ENCODE measurements at regions not wholly inside any gene's neighbourhood (a gene's known extent, or its start where the extent isn't known, plus 50 kb on each side); places are given as distances from the start of the nearest gene placed in this dataset. TPM values are rescaled to one million over a fixed set of nuclear protein-coding genes. Genes with fewer than 3 reads are reported as not detected.

- Histone ChIP-seq H3K36me3 (ENCODE audit: control insufficient read depth in 3 of 3, insufficient read depth in 3 of 3, low read length in 3 of 3) (no peaks in the 10 kb centered on the region), H3K4me3 (ENCODE audit: low read length in 3 of 3) (no peak overlapping the region), H3K27me3 (ENCODE audit: control insufficient read depth in 3 of 3, insufficient read depth in 3 of 3, low read length in 3 of 3) (no peaks in the 10 kb centered on the region), H3K4me1 (ENCODE audit: control insufficient read depth in 3 of 3, insufficient read depth in 3 of 3, low read length in 3 of 3) (peaks cover 0 to 15% (median 3%) of the 10 kb centered on the region in 3 donors), H3K9ac (ENCODE audit: low read depth in 1 of 3, low read length in 3 of 3) (no peak overlapping the region), H3K9me3 (ENCODE audit: control insufficient read depth in 3 of 3, low read length in 3 of 3) (no peaks in the 10 kb centered on the region), H3K27ac (ENCODE audit: low read depth, low read length) (no peak overlapping the region)
Measured at GRCh38 chr1:91617285-91617765, 116.7 kb downstream of the CDC7 start.

- no peaks in the 10 kb centered on the region for H3K36me3 ChIP-seq (ENCODE audit: control insufficient read depth in 3 of 3, insufficient read depth in 3 of 3, low read length in 3 of 3)
- H3K4me1 ChIP-seq (ENCODE audit: control insufficient read depth in 3 of 3, insufficient read depth in 3 of 3, low read length in 3 of 3) = peaks cover 6 to 21% (median 9%) of the 10 kb centered on the region in 3 donors
- H3K9me3 ChIP-seq (ENCODE audit: control insufficient read depth in 3 of 3, low read length in 3 of 3) = no peaks in the 10 kb centered on the region
- H3K27ac ChIP-seq (ENCODE audit: low read depth, low read length) = no peak overlapping the region
- no peak overlapping the region for H3K4me3 ChIP-seq (ENCODE audit: low read length in 3 of 3)
- H3K9ac ChIP-seq (ENCODE audit: low read depth in 1 of 3, low read length in 3 of 3) = no peak overlapping the region
- no peaks in the 10 kb centered on the region for H3K27me3 ChIP-seq (ENCODE audit: control insufficient read depth in 3 of 3, insufficient read depth in 3 of 3, low read length in 3 of 3)
Measured at GRCh38 chr1:91619881-91620280, 119.2 kb downstream of the CDC7 start.

GRCh38 chr1:91621360-91621759 is 120.7 kb downstream of the CDC7 start:
- no peaks in the 10 kb centered on the region for H3K27me3 ChIP-seq (ENCODE audit: control insufficient read depth in 3 of 3, insufficient read depth in 3 of 3, low read length in 3 of 3)
- no peak overlapping the region for H3K4me3 ChIP-seq (ENCODE audit: low read length in 3 of 3)
- no peaks in the 10 kb centered on the region for H3K9me3 ChIP-seq (ENCODE audit: control insufficient read depth in 3 of 3, low read length in 3 of 3)
- peaks cover 6 to 21% (median 9%) of the 10 kb centered on the region in 3 donors for H3K4me1 ChIP-seq (ENCODE audit: control insufficient read depth in 3 of 3, insufficient read depth in 3 of 3, low read length in 3 of 3)
- H3K27ac ChIP-seq (ENCODE audit: low read depth, low read length) = no peak overlapping the region
- H3K36me3 ChIP-seq (ENCODE audit: control insufficient read depth in 3 of 3, insufficient read depth in 3 of 3, low read length in 3 of 3) = no peaks in the 10 kb centered on the region
- no peak overlapping the region for H3K9ac ChIP-seq (ENCODE audit: low read depth in 1 of 3, low read length in 3 of 3)

GRCh38 chr1:91621907-91622306 is 121.3 kb downstream of the CDC7 start:
- Histone ChIP-seq H3K27ac (ENCODE audit: low read depth, low read length) (no peak overlapping the region), H3K36me3 (ENCODE audit: control insufficient read depth in 3 of 3, insufficient read depth in 3 of 3, low read length in 3 of 3) (no peaks in the 10 kb centered on the region), H3K9ac (ENCODE audit: low read depth in 1 of 3, low read length in 3 of 3) (no peak overlapping the region), H3K4me3 (ENCODE audit: low read length in 3 of 3) (no peak overlapping the region), H3K27me3 (ENCODE audit: control insufficient read depth in 3 of 3, insufficient read depth in 3 of 3, low read length in 3 of 3) (no peaks in the 10 kb centered on the region), H3K4me1 (ENCODE audit: control insufficient read depth in 3 of 3, insufficient read depth in 3 of 3, low read length in 3 of 3) (peaks cover 6 to 21% (median 9%) of the 10 kb centered on the region in 3 donors), H3K9me3 (ENCODE audit: control insufficient read depth in 3 of 3, low read length in 3 of 3) (no peaks in the 10 kb centered on the region)

- no peak overlapping the region for H3K27ac ChIP-seq (ENCODE audit: low read depth, low read length)
- no peak overlapping the region for H3K9ac ChIP-seq (ENCODE audit: low read depth in 1 of 3, low read length in 3 of 3)
- H3K4me1 ChIP-seq (ENCODE audit: control insufficient read depth in 3 of 3, insufficient read depth in 3 of 3, low read length in 3 of 3) = peaks cover 6 to 16% (median 7%) of the 10 kb centered on the region in 3 donors
- H3K9me3 ChIP-seq (ENCODE audit: control insufficient read depth in 3 of 3, low read length in 3 of 3) = no peaks in the 10 kb centered on the region
- no peaks in the 10 kb centered on the region for H3K36me3 ChIP-seq (ENCODE audit: control insufficient read depth in 3 of 3, insufficient read depth in 3 of 3, low read length in 3 of 3)
- peak overlapping the region in 2 of 3 donors; percentile 3 to 9 for H3K4me3 ChIP-seq (ENCODE audit: low read length in 3 of 3)
- no peaks in the 10 kb centered on the region for H3K27me3 ChIP-seq (ENCODE audit: control insufficient read depth in 3 of 3, insufficient read depth in 3 of 3, low read length in 3 of 3)
Measured at GRCh38 chr1:91622616-91623015, 122.0 kb downstream of the CDC7 start.

GRCh38 chr1:91623020-91623419 is 122.4 kb downstream of the CDC7 start:
- H3K4me3 ChIP-seq (ENCODE audit: low read length in 3 of 3) = no peak overlapping the region
- H3K27ac ChIP-seq (ENCODE audit: low read depth, low read length) = no peak overlapping the region
- H3K36me3 ChIP-seq (ENCODE audit: control insufficient read depth in 3 of 3, insufficient read depth in 3 of 3, low read length in 3 of 3) = no peaks in the 10 kb centered on the region
- no peaks in the 10 kb centered on the region for H3K9me3 ChIP-seq (ENCODE audit: control insufficient read depth in 3 of 3, low read length in 3 of 3)
- H3K9ac ChIP-seq (ENCODE audit: low read depth in 1 of 3, low read length in 3 of 3) = no peak overlapping the region
- H3K27me3 ChIP-seq (ENCODE audit: control insufficient read depth in 3 of 3, insufficient read depth in 3 of 3, low read length in 3 of 3) = no peaks in the 10 kb centered on the region
- H3K4me1 ChIP-seq (ENCODE audit: control insufficient read depth in 3 of 3, insufficient read depth in 3 of 3, low read length in 3 of 3) = peaks cover 6 to 13% (median 7%) of the 10 kb centered on the region in 3 donors

- Histone ChIP-seq H3K4me1 (ENCODE audit: control insufficient read depth in 3 of 3, insufficient read depth in 3 of 3, low read length in 3 of 3) (peaks cover 6 to 9% (median 7%) of the 10 kb centered on the region in 3 donors), H3K9ac (ENCODE audit: low read depth in 1 of 3, low read length in 3 of 3) (no peak overlapping the region), H3K4me3 (ENCODE audit: low read length in 3 of 3) (no peak overlapping the region), H3K27me3 (ENCODE audit: control insufficient read depth in 3 of 3, insufficient read depth in 3 of 3, low read length in 3 of 3) (no peaks in the 10 kb centered on the region), H3K27ac (ENCODE audit: low read depth, low read length) (no peak overlapping the region), H3K36me3 (ENCODE audit: control insufficient read depth in 3 of 3, insufficient read depth in 3 of 3, low read length in 3 of 3) (no peaks in the 10 kb centered on the region), H3K9me3 (ENCODE audit: control insufficient read depth in 3 of 3, low read length in 3 of 3) (no peaks in the 10 kb centered on the region)
Measured at GRCh38 chr1:91624331-91624730, 123.7 kb downstream of the CDC7 start.

Small RNAs in the stretch of these regions (small RNA-seq; reads per million reads assigned to genes)
- gene AL714022.1 = not detected

All from skeletal muscle tissue (tissue), 4 donors.